Stimulated activated CD8-positive, alpha-beta memory T cell treated with anti-CD3 and anti-CD28 coated beads, Interleukin-7, amount 100 ng/mL, for 24 hours (primary cell): ENCODE measurements at regions not wholly inside any gene's neighbourhood (a gene's known extent, or its start where the extent isn't known, plus 50 kb on each side); places are given as distances from the start of the nearest gene placed in this dataset.

Source experiments
- DNase-seq: peaks from one replicate; pipeline ENCODE4 v3.0.0-alpha.2; 2020; ENCODE audit warnings: low read depth

DNA sequence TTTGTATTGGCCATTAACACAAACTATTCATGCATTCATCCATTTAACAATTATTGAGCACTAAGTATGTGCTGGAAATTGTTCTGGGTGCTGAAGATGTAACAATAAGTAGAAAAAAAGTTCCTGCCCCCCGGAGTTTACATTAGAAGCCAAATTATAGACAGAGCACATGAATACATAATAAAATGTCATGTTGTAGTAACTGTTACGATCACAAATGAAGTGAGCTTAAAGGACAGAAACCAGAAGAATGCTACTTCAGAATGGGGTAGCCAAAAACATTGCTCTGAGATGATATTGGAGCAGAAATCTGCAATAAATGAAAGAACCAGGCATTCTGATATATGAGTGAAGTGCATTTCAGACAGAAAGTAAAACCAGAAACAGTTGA lies 256.0 kb upstream of the SETBP1 start:
- no peak for DNase-seq

DNA sequence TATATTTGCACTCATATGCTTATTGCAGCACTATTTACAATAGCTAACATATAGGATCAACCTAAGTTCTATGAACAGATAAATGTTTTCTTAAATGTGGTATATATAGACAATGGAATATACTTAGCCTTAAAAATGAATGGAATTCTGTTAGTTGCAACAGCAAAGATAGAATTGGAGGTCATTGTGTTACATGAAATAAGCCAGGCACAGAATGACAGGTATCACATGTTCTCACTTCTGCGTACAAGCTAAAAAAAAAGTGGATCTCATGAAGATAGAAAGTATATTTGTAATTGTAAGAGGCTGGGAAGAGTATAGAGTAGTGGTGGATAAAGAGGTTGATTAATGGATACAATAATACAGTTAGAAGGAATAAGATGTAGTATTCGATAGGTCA lies 255.5 kb upstream of the SETBP1 start:
- DNase-seq, result no peak

DNA sequence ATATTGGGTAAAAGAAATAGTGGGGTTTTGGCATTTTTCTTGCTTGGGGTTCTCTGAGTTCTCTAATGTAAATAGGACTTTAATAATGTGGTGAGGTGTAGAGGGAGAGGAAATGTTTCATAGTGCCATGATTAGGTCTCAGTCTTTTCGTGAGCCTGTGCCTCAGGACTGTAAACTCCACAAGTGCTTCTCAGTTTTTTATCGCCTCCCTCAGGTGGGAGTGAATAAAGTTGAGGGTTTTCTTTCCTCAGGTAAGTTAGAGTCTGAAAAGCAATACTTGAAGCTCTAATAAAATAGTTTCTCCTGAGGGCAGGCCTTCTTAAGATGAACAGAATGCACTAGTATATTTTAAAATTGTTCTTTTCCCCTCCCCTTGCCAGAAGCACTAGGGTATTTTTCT lies 243.1 kb upstream of the SETBP1 start:
- no peak for DNase-seq

DNA sequence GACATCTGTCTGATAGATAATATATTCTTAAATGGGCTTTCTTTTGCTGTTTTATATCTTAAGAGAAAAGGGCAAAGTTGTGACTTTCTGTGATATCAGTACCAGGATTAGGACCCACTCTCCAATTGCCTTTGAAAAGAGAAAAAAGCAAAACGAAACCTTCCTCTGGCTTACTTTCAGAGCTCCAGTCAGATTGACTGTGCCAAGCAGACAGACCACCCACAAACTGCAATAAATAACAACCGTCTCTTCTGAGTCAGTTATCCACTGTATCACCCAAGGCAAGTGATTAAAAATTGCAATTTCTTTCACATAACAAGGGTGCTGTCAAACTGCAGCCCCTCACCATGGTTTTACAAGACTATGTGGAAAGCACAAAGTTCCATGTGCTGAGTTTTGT lies 230.5 kb upstream of the SETBP1 start:
- DNase-seq, result no peak

DNA sequence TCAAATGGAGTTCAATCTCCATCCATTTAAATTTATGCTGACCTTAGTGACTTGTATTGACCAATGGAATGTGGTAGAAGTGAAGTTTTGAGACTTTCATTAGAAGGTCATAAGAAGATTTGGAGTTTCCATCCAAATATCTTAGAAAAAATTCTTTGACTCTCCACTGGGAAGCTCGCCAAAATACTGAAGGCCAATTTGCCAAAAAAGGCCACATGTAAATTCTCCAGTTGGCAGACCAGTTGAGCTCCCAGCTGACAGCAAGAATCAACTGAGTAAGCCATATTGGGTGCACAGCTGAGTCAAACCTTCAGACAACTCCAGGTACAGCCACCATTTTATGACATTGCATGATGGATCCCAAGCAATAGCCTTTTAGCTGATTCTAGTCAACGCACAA lies 228.3 kb upstream of the SETBP1 start:
- DNase-seq, result no peak

DNA sequence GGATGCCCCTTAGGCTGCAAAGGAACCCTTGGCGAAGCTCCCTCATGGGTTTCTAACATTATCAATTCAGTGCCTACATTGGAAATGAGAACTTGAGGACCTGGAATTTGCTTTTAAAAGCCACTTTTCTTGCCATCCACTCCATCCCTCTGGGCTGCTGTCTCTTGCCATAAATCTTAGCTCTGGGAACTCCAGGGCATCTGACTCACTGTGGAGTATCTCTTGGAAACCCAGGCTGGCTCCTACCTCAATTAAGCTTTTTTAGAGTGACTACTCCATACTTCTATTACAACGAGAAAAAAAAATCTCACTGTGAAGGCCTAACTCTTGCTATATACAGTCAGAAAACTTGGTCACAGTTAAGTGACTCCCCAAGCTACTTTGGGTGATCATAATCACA lies 227.2 kb upstream of the SETBP1 start:
- no peak for DNase-seq

DNA sequence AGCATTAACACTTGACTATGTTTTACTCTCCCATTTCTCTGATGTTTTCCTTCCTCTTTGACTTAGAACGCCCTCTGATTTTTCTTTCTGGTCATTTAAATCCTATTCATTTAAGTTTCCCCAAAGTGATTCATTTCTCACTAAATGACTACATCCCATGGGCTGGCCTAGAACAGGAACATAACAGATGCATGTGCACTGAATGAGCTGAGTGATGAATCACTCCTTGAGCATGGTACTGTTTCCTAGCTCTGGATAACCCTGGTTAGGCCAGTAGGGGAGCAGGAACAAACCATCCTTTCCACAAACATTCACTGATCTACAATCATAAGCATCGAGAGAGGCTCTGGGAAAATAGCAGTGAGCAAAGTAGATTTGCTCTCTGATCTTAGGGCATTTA lies 221.9 kb upstream of the SETBP1 start:
- no peak for DNase-seq

DNA sequence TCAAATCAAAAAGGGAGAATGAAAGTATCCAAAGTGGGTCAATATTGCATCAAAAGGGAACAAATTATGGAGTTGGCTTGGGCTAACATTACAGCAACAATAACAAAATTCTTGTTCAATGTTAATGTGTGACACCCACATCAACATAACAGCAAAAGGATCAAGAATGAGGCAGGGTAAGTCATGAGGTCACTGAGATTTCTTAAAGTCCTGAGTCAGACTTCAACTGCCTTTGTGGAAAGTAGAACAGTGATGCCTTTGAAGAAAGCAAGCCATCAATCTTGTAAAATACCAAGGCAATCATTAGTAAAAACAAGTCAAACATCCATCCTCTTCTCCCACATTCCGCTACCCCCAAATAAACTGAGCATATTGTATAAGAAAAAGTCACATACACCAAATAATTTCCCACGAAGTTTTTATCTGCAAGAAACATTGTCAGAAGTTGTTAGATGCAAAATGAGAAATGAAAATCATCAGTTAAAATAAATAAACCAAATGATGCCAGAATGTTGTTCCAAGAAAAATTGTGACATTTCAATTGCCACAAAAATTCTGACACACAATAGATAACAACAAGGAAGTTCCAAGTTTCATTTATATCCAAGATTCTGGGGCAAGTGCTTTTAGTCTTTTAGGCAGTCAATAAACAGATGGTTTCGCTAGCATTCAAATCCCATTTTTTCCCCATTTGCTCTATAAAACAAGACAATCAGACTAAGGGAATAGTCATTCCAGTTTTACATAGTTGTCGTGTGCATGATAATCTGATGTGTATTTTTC lies 216.1 kb upstream of the SETBP1 start:
- DNase-seq, result no peak

DNA sequence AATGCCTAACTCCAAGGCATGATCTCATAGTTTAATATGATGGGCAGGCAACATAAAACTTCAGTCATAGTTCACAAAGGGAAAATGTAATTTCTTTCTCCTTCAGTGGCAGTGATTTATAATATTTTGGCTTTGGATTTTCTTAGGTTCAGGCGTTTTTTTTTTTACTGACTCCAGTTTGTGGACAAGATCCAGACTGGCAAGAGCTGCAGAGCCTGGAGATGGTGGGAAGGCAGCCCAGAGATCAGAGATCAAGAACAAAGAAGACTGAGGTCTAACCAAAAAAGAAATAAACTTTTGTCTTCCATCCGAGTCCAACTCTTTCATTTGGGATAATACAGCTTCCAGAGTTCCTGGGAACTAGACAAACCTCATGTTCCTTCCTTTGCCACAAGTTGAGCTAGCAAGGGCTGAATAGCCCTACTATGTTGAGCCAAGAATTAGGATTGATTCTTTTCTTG lies 215.3 kb upstream of the SETBP1 start:
- no peak for DNase-seq

DNA sequence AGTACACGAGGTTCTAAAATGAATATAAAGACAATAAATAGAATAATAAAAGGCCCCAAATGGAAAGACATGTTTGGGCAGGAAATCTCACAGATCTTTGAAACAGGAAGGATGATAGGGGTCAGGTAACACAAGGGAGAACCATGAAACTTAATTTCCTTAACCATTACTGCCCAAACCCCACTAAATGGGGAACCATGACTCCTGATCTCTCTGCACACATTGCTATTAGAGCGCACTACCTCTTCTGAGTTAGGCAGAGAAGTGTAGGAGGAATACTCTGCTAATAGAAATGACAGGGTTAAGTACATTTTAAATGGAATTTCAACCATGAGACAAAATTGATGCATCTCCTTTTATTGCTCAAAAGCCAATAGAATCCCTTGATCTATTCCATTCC lies 213.7 kb upstream of the SETBP1 start:
- no peak for DNase-seq

DNA sequence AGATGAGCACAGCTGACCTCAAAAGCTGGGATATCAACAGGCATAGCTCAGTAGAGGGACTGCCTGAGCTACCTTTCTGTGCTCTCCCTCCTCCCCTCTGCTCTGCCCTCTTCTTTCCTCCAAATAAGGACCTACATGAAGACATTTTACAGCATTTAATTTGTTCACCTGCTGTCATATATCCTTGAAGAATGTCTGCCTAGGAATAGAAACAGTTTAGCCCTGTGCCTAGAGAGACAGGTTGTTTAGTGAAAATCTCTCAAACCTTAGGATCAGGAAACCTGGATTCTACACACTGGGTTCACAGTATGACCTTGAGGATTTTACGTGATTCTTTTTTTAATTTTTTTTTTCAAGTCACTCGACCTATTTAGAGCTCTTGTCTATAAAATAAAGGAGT lies 213.0 kb upstream of the SETBP1 start:
- no peak for DNase-seq

DNA sequence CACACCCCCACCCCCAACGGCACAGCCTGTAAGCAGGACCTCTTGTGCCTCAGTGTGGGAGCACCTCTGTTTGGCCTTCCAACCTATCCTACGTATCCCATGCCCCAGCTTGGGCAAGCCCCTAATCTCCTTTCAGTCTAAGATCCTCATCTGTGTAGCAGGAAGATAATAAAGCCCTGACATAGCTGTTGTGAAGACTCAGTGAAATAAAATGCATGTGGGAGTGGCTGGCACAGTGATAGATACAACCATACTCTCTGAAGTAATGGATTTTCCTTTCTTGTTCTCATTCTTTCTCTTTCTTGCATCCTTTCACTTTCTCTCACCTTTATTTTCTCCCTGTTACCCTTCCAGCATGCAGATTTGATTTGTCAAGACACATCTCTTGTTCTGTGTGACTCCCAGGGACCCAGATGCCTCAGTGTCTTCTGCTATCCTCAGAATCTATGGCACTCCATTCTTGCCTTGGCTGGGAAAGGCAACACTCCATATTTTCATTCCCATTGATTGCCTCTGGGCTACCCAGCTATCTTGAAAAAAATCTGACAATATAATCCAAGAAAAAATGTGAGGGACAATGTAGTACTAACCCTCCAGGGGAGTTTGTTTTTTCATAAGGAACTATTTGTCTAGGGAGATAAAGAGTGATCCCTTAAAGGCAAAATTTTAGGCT lies 207.2 kb upstream of the SETBP1 start:
- no peak for DNase-seq

DNA sequence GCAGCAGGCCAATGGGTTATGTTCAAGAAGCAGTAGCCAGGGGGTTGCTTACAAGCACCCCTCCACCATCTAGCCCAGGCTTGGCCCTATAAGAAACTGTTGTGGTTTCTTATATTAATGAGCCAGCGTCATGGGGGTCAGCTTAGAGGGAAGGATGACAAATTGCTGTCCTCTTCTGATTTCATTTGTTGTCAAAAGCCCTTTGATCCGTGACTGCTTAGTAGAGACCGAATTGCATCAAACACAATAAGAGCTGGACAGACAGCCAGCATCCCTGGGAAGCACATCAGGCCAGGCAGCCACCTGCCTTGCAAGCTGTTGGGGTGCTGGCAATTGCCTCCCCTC lies 206.6 kb upstream of the SETBP1 start:
- no peak for DNase-seq

DNA sequence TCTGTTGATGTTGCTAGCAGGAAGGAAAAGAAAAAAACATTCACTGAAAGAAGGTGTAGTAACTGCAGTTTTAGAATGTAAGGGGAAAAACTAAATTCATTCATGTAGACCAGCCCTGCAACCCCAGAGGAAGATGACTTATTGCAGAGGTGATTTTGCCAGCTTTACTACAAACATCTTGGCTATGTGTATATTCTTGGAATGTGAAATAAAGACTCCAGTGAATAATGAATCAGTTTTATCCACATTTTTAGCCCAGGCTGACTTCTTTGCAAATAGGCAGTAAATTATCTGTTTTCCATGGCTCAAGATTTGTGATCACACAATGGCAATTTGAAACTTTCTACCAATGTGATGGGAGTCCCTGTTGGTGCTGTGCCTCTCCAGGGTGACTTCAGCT lies 206.1 kb upstream of the SETBP1 start:
- DNase-seq, result no peak

DNA sequence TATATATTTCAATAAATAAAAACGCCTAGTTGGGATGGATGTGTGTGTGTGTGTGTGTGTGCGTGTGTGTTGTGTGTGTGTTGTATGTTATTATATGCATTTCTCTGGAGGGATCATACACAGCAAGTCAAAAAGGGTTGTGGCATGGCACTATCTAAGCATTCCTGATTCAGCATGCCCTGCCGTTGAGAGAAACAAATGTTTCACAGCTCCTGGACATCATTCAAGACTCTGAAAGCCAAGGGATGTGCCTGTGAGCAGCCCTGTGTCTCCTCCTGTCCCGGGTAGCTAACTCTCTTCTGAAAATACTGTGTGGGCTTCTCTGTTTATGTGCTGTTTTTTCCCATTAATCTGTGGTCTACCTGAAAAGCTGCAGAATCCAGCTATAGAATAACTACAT lies 197.9 kb upstream of the SETBP1 start:
- no peak for DNase-seq

DNA sequence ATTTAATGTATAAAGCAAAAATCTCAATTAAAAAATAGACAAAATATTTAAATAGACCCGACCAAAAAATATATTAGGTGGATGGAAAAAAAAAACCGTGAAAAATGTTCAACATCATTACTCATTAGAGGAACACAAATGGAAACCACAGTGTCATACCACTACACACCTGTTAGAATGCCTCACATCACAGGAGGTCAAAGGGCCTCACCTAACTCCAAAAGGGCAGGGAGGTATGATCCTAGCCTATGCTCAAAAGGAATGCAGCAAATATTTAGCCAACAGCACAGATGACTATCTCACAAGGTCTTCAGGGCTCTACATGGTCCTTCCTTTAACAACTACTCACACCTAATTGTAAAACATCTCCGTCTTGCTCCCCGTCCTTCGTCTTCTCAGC lies 185.5 kb upstream of the SETBP1 start:
- DNase-seq, result no peak

DNA sequence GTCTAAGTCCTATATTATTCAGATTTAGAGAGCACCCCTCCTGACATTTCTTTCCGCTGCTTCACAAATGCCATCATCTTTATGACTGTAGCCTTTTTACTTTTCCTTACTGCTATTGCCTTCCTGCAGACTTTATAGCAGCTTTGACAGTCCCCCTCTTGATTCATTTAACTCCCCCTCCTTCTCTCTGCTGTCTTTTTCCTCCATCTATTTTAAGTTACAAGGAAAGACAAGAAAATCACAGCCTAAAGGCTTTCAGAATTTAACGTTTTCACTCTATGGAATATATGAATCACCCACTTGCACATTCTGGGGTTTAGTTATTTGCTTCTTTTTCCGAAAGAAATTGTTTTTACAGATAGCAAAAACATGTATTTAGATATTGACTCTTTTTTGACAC lies 183.4 kb upstream of the SETBP1 start:
- no peak for DNase-seq

DNA sequence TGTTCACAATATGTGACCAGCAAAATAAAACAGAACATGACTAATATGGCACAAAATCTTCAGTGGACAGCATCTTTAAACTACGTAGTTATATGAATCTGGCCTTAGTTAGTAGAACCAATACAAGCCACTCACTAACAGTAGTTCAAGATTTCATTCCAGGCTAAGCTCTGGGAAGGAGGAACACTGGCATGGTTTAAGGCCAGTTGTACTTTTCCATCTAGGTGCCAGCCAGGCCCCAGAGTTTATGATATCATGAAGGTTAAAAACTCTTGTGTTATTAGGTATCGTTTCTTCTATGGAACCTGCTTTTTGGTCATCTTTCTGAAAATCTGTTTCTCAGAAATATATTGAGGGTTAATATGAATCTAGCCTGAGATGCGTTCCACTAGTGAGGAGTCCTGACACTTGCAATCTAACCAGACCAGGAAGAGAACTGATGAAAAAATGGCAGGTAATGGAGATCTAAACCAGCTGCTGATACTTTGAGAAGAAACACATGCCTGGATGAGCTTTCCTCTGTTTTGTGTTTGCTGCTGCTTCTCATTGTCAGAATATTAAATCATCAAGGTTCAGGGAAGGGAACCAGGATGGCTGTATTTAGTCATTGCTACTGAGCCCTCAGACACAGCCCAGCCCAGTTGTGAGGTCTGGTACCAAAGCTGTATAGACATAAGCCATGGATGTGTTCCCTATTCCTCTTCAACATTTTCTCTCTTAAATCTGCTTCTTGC lies 182.8 kb upstream of the SETBP1 start:
- DNase-seq, result no peak

DNA sequence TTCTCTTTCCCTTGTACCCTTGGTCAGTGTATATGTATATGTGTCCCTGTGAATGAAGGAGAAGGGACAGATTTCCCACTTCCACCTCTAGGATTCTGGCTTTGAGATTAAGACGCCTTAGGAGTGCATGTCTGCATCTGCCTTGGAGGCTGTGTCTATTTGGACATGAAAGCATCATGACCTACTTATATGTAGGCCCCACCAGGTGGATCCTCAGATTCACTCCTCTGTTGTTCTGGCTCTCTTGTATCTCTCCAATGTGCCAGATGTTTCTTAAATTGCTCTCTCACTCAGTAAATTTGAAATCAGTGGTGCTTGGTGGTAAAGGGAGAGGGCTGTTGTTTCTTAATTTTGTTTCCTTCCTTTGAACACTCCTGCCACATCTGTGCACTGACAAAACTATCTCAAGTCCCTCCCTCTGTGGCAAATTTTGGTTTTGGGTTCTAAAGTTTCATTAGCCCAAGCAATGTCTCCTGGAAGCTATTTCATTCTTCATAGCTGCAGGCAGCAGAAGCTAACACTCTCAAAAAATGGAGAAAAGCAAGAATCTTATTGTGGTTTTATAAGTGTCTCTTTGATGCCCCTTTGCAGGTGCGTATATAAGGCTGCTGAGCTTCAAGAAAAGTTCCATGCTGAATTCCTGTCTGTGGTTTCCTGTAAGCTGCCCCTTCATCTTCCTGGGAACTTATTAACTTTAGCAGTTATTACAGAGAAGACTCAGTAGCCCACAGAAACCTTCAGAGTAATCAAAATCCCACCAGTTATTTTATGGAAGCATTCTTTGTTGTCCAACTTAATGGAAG lies 179.7 kb upstream of the SETBP1 start:
- DNase-seq, result no peak

DNA sequence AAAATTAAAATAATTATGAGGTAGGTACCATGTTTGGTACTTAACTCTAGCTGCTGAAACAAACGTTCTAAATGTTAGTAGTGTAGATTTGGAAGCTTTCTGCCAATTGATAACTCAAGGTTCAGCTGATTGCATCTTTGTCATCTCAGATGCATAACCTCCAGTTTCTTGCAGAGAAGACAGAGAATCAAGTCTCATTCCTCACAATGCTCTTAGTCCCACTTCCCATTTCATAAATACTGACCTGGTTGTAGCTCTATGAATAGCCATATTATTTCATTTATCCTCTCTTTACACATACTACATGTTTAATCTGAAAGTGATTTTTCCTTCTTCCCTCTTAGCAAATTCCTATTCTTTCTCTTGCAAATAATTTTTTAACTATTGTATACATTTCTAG lies 178.5 kb upstream of the SETBP1 start:
- no peak for DNase-seq

DNA sequence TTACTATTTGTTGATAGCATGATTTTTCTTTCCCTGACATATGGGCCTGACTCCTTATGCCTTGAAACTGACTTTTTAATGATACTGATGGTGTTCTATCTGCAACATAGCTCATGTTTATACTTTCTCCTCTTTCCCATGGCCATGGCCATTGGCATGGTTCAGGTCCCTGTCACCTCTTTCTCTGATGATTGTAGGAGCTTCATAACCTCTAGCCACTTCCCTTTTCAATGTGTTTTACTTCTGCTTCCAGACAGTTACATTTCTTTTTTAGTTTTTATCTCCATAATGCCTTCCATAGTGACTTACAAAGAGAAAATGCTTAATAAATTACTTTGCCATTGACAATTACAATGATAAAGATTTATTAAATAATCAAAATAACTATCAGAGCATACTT lies 177.9 kb upstream of the SETBP1 start:
- no peak for DNase-seq

DNA sequence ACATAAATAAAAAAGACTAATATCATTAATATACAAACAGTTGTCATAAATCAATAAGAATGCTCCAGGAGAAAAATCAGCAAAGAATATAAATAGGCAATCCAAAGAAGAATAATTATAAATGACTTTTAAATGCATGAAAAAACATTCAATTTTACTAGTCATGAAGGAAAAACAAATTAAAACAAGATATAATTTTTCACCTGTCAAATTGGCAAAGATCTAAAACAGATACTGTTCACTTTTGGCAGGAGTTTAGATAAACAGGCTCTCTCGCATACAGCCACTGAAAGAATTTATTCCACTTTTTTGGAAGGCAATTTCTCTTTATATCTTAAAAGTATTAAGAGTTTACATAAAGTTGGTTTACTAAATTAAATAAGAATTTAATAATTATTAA lies 176.8 kb upstream of the SETBP1 start:
- no peak for DNase-seq
